Testis (tissue), 2 donors: ENCODE measurements at regions not wholly inside any gene's neighbourhood (a gene's known extent, or its start where the extent isn't known, plus 50 kb on each side); places are given as distances from the start of the nearest gene placed in this dataset.

Experiments used
- CTCF ChIP-seq, 3 experiments: fragments of 450-650 bp in 2 of 3; fragments of 200-600 bp in 1 of 3; sonication (generic) in 1 of 3; IDR thresholded peaks; one replicate each; pipeline ENCODE4 v1.5.1; 2016 to 2019; ENCODE audit warnings: antibody characterized with exemption in 3 of 3, mild to moderate bottlenecking in 2 of 3, moderate library complexity in 1 of 3
- POLR2A ChIP-seq: fragments of 450-650 bp; IDR thresholded peaks from one replicate; pipeline ENCODE4 v1.6.1; 2017; ENCODE audit warnings: antibody characterized with exemption, mild to moderate bottlenecking, moderate library complexity

- TF ChIP-seq POLR2A (no peak), CTCF (IDR thresholded peaks at IDR 0.05) (no peak)
These were observed 382.3 kb upstream of the CDH10 start for GRCh38 chr5:25027061-25027460.
